GM12892 (cell line): ENCODE measurements at regions not wholly inside any gene's neighbourhood (a gene's known extent, or its start where the extent isn't known, plus 50 kb on each side); places are given as distances from the start of the nearest gene placed in this dataset.
"Not testable (repeated sequence)": the region's sequence is repeated elsewhere in the genome, so short reads cannot be mapped to it uniquely, and the experiment has no call there.

Experiments
- DNase-seq: peaks from one replicate; pipeline ENCODE4 v3.0.0; 2011; ENCODE audit not compliant: insufficient read length
- FAIRE-seq: peaks from 2 replicates; lab custom pipeline; 2011; peaks lifted over from hg19 to GRCh38; lab: Jason Lieb, UNC
- POLR2A ChIP-seq: IDR thresholded peaks from 2 replicates; pipeline ENCODE4 v1.6.1; 2011; ENCODE audit warnings: low read depth, low read length, control low read depth
- POLR2AphosphoS5 ChIP-seq: IDR thresholded peaks from 2 replicates; pipeline ENCODE4 v1.6.1; 2011; ENCODE audit warnings: low read depth, low read length, control low read depth
- TAF1 ChIP-seq: IDR thresholded peaks from 2 replicates; pipeline ENCODE4 v1.6.1; 2011; ENCODE audit warnings: low read depth, mild to moderate bottlenecking, control low read depth, low read length, borderline replicate concordance

DNA sequence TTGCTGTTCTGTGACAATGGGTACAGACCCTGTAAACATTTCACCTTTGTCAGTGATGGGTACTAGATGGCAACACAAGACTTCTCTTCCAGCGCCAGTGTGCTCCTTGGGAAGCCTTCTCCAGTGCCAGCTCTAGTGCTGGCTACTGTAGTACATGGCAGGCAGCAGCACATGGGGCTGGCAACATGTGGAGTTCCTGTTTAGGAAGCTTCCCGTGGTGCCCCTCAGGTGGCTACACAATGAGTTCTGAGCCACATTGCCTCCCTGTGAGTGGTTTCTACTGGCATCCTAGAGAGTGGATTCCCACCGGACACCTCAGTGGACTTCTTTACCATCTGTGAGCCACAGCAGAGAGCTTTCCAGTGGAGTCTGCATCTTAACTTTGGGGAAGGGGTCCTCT, 302.1 kb downstream of the CYRIA start:
- FAIRE-seq, result no peak
- TF ChIP-seq POLR2A, result no peak
- TF ChIP-seq TAF1, result no peak
- TF ChIP-seq POLR2AphosphoS5, result no peak
- no peak for DNase-seq

DNA sequence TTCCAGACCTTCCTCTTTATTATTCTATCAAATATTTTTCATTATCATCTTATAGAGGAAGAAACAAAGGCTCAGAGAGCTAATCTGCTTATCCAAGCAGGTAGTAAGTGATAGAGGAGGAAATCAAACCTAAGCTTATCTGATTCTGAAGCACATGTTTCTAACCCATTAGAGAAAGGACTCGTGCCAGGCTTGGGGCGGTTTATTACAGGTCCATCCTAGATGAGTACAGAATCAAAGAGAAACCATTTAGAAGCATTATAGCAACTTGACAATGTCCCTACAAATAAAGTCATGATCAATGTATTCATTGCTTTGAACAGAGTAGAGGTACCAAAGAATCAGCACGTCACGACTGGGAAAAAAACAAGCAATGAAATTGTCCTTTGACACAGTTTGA, 303.0 kb downstream of the CYRIA start:
- no peak for FAIRE-seq
- TF ChIP-seq POLR2AphosphoS5, result no peak
- no peak for TF ChIP-seq POLR2A
- no peak for TF ChIP-seq TAF1
- no peak for DNase-seq

DNA sequence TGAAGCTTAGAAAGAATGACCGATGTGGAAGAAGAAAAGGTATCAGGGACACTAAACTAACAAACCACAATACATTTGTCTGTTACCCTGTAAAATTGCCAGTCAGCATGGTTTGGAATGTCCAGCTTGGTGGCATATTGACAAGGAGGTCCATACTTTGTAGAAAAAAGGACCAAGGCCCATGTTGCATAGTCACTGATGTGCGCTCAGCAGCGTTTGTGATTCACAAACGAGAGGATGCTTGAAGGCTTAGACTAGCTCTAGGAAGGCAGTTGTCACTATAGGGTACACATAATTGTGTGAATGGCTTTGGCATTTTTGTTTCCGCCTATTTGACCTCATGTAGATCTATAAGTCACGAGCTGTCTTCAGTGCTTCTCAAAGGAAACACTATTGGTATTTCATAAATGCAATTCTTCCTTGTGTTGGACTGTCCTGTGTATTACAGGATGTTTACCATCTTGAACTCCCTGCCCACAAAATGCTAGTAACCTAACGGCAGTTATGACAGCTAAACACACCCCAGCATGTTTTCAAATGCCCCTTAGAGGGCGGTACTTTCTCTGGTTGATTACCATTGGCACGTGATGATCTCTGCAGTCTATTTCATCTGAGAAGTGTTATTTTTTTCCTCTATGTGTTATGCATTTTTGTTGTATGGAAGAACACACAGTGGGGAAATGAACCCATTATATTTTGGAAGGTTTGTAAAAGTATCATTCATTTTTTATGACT, 304.2 kb downstream of the CYRIA start:
- no peak for TF ChIP-seq POLR2AphosphoS5
- TF ChIP-seq TAF1, result no peak
- no peak for TF ChIP-seq POLR2A
- no peak for FAIRE-seq

DNA sequence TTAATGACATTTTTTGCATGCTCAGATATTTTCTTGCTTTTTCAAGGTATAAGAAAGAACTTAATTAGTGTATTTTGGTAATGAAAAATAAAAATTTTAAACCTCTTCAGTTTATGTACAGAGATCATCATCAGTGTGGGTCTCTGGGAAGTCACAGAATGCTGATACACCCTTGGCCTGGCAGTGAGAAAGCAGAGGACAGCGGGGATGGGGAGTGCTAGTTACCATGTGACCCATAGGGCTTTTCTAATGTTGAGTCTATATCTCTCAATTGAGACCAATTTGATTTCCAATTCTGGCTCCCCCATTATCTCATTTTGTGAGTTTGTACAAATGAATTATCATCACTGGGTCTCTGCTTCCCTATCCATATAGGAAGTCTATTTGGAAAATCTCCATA, 305.7 kb downstream of the CYRIA start:
- DNase-seq, result no peak
- TF ChIP-seq POLR2A, result no peak
- TF ChIP-seq TAF1, result no peak
- no peak for TF ChIP-seq POLR2AphosphoS5
- FAIRE-seq, result no peak

More for the DNA sequence above, 304.2 kb downstream of the CYRIA start:
- DNase-seq, result no peak

DNA sequence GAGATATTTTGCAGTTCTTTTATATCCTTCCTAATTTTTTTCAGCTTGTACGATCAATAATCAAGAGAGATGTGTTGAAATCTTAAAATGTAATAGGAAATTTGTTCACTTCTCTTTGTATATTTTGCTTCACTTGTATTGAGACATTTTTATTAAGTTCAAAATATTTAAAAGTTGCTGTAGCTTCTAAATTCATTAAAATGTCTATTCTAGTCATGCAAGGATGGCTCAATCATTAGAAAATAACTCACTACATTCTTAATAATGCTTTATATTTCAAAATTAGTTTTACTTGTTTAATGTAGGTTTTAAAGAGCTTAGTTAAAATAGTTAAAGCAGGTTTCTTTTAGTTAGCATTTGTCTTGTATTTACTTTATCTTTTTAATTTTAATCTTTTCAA, 308.4 kb downstream of the CYRIA start:
- FAIRE-seq (no peak), DNase-seq (no peak)
- TF ChIP-seq POLR2AphosphoS5 (no peak), TAF1 (no peak), POLR2A (no peak)

DNA sequence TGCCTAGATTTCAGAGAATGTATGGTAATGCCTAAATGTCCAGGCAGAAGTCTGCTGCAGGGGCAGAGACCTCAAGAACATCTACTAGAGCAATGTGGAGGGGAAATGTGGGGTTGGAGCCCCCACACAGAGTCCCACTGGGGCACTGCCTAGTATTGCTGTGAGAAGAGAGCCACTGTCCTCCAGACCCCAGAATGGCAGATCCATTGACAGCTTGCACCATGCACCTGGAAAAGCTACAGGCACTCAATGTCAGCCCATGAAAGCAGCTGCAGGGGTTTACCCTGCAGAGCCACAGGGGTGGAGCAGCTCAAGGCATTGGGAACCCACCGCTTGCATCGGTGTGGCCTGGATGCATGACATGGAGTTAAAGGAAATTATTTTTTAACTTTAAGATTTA, 314.1 kb downstream of the CYRIA start:
- DNase-seq, result no peak
- no peak for FAIRE-seq
- TF ChIP-seq TAF1 (no peak), POLR2A (no peak), POLR2AphosphoS5 (no peak)

DNA sequence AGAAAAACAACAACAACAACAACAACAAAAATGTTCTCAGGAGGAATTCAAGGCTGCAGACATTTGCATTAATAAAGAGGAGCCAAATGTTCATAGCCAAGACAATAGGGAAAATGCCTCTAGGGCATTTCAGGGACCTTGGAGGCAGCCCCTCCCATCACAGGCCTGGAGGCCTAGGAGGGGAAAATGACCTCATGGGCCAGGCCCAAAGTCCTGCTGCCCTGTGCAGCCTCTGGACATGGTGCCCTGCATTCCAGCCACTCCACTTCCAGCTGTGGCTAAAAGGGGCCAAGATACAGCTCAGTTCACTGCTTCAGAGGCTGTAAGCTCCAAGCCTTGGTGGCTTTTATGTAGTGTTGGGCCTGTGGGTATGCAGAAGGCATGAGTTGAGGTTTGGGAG, 314.5 kb downstream of the CYRIA start:
- DNase-seq (no peak), FAIRE-seq (no peak)
- no peak for TF ChIP-seq TAF1
- TF ChIP-seq POLR2A, result no peak
- TF ChIP-seq POLR2AphosphoS5, result no peak

DNA sequence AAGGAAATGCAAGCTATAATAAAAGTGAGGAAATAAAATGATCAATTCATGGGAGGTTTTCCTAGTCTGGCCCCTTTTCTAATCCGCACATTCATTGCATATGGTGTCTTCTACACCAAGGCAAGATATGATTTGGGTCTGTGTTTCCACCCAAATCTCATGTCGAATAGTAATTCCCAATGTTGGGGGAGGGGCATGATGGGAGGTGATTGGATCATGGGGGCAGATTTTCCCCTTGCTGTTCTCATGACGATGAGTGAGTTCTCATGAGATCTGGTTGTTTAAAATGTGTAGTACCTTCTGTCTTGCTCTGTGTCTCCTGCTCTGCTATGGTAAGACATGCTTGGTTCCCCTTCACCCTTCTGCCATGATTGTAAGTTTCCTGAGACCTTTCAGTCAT, 315.4 kb downstream of the CYRIA start:
- FAIRE-seq (no peak), DNase-seq (no peak)
- no peak for TF ChIP-seq TAF1
- no peak for TF ChIP-seq POLR2A
- TF ChIP-seq POLR2AphosphoS5, result no peak

DNA sequence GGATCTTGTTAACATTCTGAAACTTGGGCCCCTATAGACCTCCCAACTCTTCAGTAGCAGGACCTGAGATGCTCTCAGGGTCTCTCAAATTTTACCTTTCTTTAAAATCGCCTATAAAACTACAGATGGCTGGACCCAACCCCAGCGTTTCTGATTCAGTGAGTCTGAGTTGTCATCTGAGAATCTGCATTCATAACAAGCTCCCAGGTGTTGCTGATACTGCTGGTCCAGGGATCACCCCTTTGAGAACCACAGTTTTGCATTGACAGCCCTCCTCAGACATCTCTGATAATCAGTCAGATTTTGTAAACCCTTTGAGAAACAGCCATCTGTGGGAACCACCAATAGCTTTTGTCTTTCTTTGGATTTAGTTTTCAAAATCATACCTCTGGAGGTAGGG, 315.8 kb downstream of the CYRIA start:
- TF ChIP-seq POLR2A (no peak), TAF1 (no peak), POLR2AphosphoS5 (no peak)
- no peak for FAIRE-seq
- no peak for DNase-seq

DNA sequence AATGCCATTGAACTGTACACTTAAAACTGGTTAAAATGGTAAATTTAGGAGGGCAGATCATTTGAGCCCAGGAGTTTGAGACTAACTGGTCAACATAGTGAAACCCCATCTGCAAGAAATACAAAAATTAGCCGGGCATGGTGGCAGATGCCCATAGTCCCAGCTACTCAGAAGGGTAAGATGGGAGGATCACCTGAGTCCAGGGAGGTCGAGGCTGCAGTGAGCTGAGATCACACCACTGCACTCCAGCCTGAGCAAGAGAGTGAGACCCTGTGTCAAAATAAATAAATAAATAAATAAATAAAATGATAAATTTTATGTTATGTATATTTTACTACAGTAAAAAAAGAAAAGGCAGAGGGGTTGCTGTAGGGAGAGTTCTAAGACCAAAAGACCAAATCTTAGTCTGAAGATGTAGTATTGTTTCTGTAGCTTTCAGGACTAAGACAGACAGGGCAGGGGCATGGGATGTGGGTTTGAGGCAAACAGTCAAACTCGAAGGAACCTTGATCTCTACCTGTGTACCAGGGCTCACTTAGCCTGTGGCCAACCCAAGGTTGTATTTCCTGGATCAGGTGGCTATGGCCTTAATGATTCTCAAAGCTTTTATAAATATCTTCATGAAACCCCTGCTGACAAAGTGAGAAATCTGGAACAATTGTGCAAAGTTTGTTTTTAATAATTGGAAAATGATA, 316.7 kb downstream of the CYRIA start:
- TF ChIP-seq POLR2A (no peak), TAF1 (no peak), POLR2AphosphoS5 (no peak)
- no peak for DNase-seq
- no peak for FAIRE-seq

DNA sequence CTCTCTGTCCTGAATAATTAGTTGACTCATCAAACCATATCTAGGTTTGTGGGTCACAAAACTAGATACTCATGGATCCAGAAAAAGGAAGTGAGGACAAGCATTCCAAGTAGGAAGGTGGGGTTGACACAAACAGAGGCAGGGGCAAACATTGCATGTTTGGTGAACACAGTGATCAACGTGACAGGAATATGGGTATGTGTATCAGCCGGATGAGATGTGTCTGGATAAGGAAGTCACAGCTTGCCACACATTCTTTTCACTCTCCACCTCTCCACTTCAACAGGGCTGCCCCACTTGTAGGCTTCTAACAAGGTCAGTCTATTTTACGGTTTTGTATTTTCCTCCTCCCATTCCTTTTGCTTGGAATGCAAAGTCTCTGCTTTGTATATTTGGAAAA, 319.0 kb downstream of the CYRIA start:
- DNase-seq, result no peak
- no peak for FAIRE-seq
- TF ChIP-seq TAF1 (no peak), POLR2AphosphoS5 (no peak)

DNA sequence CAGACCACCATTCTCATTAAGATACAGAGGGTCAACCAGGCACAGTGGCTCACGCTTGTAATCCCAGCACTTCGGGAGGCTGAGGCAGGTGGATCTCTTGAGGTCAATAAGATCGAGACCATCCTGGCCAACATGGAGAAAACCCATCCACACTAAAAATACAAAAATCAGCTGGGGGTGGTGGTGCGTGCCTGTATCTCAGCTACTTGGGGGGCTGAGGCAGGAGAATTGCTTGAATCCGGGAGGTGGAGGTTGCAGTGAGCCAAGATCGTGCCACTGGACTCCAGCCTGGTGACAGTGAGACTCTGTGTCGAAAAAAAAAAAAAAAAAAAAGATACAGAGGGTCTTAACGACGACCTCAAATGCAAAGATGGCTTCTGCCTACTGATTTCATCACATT, 320.4 kb downstream of the CYRIA start:
- FAIRE-seq, result not testable (repeated sequence)

More for the DNA sequence above, 320.4 kb downstream of the CYRIA start:
- DNase-seq, result not testable (repeated sequence)
